GM18951 (cell line): ENCODE measurements at regions not wholly inside any gene's neighbourhood (a gene's known extent, or its start where the extent isn't known, plus 50 kb on each side); places are given as distances from the start of the nearest gene placed in this dataset.

Experiments
- POLR2A ChIP-seq: IDR thresholded peaks from 4 replicates; pipeline ENCODE4 v1.6.1; 2011; ENCODE audit warnings: mild to moderate bottlenecking; ENCODE audit not compliant: insufficient read length, insufficient read depth; ENCODE audit errors: extremely low read depth
- in situ Hi-C: fragments of 300-500 bp; cut with MboI; formaldehyde crosslinking; loops from one replicate; pipeline ENCODE4 v1.12.0; 2022; ENCODE audit warnings: low sequenced_read_pairs, mixed read lengths, inconsistent platforms; ENCODE audit not compliant: unreplicated experiment

GRCh38 chr4:125836597-125837195 is 521.9 kb downstream of the FAT4 start:
- no peak for TF ChIP-seq POLR2A
- in situ Hi-C loops, result no loop called here

DNA sequence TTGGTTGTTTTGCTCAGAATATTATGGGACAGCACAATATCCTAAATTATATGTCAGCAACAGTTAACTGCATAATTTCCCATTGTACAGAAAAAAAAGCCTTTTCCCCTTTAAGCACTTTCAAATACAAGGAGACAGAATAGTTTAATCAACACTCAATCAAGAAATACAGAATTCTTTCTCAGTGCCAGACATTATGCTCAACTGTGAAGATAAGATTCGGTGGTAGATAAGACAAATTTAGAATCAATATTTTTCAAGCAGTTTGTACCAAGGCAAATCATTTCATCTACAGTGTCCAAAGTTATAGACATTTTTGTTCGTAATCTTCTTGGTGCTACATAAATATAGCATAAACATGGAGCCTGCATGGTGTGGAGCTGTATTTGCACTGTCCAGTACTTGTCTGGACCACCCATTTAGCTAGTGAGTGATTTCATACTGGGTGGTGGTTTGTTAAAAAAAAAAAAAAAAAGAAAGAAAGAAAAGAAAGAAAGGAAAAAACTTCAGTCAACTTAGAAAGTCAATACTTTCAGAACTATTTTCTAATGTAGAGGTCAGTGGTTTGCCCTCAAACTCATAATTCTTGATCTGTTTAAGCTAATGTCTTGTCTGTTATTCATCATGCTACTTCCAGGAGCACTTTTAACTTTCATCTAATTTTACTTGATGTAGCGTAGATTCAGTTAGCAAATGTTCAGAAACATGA is 522.9 kb downstream of the FAT4 start:
- in situ Hi-C loops, result no loop called here
- TF ChIP-seq POLR2A, result no peak

DNA sequence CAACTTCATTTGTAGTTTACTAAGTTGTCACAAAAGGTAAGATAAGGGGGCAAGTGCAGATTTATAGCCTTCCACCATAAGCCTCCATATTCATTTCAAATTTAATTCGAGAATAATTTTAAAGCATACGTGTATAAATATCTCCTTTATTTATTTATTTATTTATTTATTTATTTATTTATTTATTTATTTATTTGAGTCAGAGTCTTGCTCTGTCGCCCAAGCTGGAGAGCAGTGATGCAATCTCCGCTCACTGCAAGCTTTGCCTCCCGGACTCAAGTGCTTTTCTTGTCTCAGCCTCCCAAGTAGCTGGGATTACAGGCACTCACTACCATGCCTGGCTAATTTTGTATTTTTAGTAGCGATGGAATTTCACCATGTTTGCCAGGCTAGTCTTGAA is 523.4 kb downstream of the FAT4 start:
- no peak for TF ChIP-seq POLR2A
- in situ Hi-C loops, result no loop called here

- TF ChIP-seq POLR2A, result no peak
- in situ Hi-C loops, result no loop called here
Measured at GRCh38 chr4:125838924-125839323, 524.2 kb downstream of the FAT4 start.

DNA sequence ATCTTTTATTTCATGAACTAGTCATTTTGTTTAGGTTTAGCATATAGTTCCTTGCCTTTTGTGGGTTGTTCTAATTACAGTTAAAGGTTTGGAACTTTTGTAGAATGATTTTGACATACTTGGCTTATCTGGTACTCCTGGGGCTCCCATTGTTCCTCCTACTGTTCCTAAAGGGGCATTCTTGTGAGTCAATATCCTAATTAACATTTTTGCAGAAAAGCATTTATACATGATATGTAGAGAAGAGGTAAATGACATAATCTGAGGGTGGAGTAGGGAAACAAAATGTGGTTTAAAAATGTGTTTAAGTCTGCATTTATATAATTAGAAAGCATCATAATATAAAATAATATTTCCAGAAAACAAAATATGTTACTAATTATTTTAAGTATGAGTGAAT is 529.2 kb downstream of the FAT4 start:
- in situ Hi-C loops, result no loop called here
- TF ChIP-seq POLR2A, result no peak

DNA sequence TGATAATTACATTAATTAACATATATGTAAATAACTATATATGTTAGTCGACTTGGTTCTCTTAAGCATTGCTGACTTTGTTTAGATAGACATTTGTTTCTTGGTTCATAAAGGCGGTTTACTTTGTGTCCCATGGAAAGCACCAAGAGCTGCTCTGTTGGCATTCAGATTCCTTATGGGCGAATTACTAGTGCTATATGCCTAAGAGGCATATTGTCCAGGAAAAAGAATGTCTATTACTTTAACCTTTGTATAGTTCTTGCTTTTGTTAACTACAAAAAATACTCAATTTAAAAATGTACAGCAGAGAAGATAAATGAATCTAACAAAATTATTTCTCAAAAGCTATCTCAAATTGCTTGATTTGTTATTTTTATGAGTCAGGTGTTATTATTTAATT is 532.8 kb downstream of the FAT4 start:
- TF ChIP-seq POLR2A, result no peak
- in situ Hi-C loops, result no loop called here

DNA sequence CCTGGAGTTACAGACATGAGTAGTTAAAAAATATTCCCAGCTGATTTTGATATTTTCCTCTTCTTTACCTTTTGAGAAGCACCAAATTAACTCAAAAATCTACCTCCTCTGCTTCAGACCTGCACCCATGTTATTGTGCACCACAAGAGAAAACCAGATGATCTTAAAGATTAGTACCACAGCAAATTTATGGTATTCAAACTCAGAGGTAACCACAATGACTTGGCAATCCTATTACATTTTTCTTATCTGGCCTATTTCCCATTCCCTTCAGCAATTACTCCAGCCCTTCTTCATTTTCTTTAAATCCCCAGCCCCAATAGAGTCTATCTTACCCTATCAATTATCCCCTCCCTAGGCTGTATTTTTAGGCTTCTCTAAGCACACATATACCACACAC is 535.1 kb downstream of the FAT4 start:
- no peak for TF ChIP-seq POLR2A
- in situ Hi-C loops, result no loop called here

GRCh38 chr4:125891597-125892258 is 577.0 kb downstream of the FAT4 start:
- TF ChIP-seq POLR2A, result no peak
- in situ Hi-C loops, result no loop called here

DNA sequence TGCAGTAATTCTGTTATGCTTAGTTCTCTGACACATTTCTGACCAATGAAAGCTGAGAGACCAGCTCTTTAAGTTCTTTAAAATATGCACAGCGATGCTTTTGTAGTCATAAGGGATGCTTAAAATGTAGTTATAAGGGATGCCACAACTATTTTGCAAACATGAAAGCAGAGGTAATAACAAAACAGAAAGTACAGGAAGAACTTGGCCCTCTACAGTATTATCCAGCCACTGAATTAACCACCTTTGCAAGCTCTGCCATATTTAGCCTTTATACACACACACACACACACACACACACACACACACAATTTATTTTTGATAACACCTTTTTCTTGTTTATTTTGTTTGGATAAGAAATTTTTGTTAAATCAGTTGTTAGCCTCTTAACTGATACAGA is 590.0 kb downstream of the FAT4 start:
- in situ Hi-C loops, result no loop called here
- no peak for TF ChIP-seq POLR2A

GRCh38 chr4:125911058-125911457 is 596.3 kb downstream of the FAT4 start:
- in situ Hi-C loops, result no loop called here
- TF ChIP-seq POLR2A, result no peak

GRCh38 chr4:125911481-125911880 is 596.7 kb downstream of the FAT4 start:
- no peak for TF ChIP-seq POLR2A
- in situ Hi-C loops, result no loop called here

GRCh38 chr4:125917559-125917958 is 602.8 kb downstream of the FAT4 start:
- TF ChIP-seq POLR2A, result no peak
- in situ Hi-C loops, result no loop called here

DNA sequence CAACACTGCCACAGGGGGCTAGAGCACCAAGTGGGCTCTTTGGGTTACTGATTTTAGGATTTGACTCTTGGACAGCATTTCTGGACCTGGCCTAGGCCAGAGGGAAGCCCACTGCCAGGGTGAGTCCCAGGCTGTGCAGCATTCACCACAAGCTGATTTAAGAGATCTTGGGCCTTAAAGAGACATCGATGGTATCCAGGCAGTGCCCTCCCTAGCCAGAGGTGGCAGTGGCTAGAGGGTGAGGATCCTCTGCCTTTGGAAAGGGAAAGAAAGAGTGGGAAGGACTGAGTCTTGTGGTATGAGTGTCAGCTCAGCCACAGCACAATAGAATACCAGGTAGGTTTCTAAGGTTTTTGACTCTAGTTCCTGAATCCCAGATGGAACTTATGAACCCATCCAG is 613.9 kb downstream of the FAT4 start:
- no peak for TF ChIP-seq POLR2A
- in situ Hi-C loops, result no loop called here

DNA sequence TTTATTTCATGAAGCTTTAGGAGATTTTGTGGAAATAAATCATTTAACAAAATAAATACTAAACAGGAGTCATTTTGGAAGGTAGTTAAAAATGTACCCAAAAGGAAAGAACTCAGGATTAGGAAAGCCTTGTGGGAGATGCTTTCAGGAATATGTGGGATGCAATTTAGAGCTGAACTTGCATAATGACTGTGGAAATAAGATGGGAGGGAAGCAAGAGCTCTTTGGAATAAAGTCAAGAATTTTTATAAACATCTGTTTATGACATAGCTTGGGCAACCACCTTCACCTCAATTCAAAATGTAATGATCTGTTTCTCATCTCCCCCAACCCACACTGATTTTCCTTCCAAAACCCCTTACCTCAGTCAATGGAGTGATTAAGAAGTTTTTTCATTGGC is 623.8 kb downstream of the FAT4 start:
- no peak for TF ChIP-seq POLR2A
- in situ Hi-C loops, result no loop called here
